COLO668 (cell line): ENCODE measurements at regions not wholly inside any gene's neighbourhood (a gene's known extent, or its start where the extent isn't known, plus 50 kb on each side); places are given as distances from the start of the nearest gene placed in this dataset.

Experiments
- DNase-seq: peaks from one replicate; lab custom pipeline; 2025; ENCODE audit not compliant: unreplicated experiment; lab: John Stamatoyannopoulos, UW

GRCh38 chr17:79212149-79213087 lies 137.8 kb downstream of the ENGASE start:
- DNase-seq, result no peak

- DNase-seq, result no peak
Measured at GRCh38 chr17:79211061-79211770, 136.6 kb downstream of the ENGASE start.

- DNase-seq, result no peak
Measured at GRCh38 chr17:79210638-79211037, 136.0 kb downstream of the ENGASE start.

GRCh38 chr17:79207960-79208359 lies 133.3 kb downstream of the ENGASE start:
- DNase-seq, result no peak

- DNase-seq, result no peak
Measured at GRCh38 chr17:79205688-79206205, 131.1 kb downstream of the ENGASE start.

- no peak for DNase-seq
Measured at GRCh38 chr17:79204261-79204660, 129.6 kb downstream of the ENGASE start.

GRCh38 chr17:79203657-79204056 lies 129.0 kb downstream of the ENGASE start:
- DNase-seq, result no peak

GRCh38 chr17:79203016-79203415 lies 128.4 kb downstream of the ENGASE start:
- DNase-seq, result no peak

- DNase-seq, result no peak
Measured at GRCh38 chr17:79202480-79202879, 127.9 kb downstream of the ENGASE start.

GRCh38 chr17:79201536-79202227 lies 127.1 kb downstream of the ENGASE start:
- no peak for DNase-seq

GRCh38 chr17:79201119-79201518 lies 126.5 kb downstream of the ENGASE start:
- DNase-seq, result no peak

GRCh38 chr17:79196913-79197312 lies 122.3 kb downstream of the ENGASE start:
- no peak for DNase-seq

GRCh38 chr17:79192503-79193351 lies 118.1 kb downstream of the ENGASE start:
- no peak for DNase-seq

GRCh38 chr17:79191270-79191934 lies 116.8 kb downstream of the ENGASE start:
- DNase-seq, result no peak

GRCh38 chr17:79189305-79189704 lies 114.7 kb downstream of the ENGASE start:
- no peak for DNase-seq

GRCh38 chr17:79188685-79189084 lies 114.1 kb downstream of the ENGASE start:
- DNase-seq, result no peak

GRCh38 chr17:79188048-79188447 lies 113.4 kb downstream of the ENGASE start:
- no peak for DNase-seq

GRCh38 chr17:79187186-79187585 lies 112.6 kb downstream of the ENGASE start:
- DNase-seq, result no peak

GRCh38 chr17:79186406-79186805 lies 111.8 kb downstream of the ENGASE start:
- DNase-seq, result no peak

GRCh38 chr17:79185671-79186070 lies 111.0 kb downstream of the ENGASE start:
- DNase-seq, result no peak
